HG03045 (cell line): ENCODE measurements at regions not wholly inside any gene's neighbourhood (a gene's known extent, or its start where the extent isn't known, plus 50 kb on each side); places are given as distances from the start of the nearest gene placed in this dataset.
"Not testable (repeated sequence)": the region's sequence is repeated elsewhere in the genome, so short reads cannot be mapped to it uniquely, and the experiment has no call there.

ENCODE experiments used
- ATAC-seq: cut with Tn5 transposase; IDR thresholded peaks from one replicate; pipeline ENCODE4 v1.9.1; 2021; ENCODE audit warnings: mild to moderate bottlenecking, moderate library complexity; ENCODE audit not compliant: unreplicated experiment

GRCh38 chr3:6602329-6602728 lies 258.6 kb upstream of the GRM7 start:
- ATAC-seq, result no peak

- ATAC-seq, result no peak
Measured at GRCh38 chr3:6605227-6605626, 255.7 kb upstream of the GRM7 start.

GRCh38 chr3:6608843-6609242 lies 252.1 kb upstream of the GRM7 start:
- ATAC-seq, result no peak

GRCh38 chr3:6612034-6612616 lies 248.8 kb upstream of the GRM7 start:
- ATAC-seq, result no peak

DNA sequence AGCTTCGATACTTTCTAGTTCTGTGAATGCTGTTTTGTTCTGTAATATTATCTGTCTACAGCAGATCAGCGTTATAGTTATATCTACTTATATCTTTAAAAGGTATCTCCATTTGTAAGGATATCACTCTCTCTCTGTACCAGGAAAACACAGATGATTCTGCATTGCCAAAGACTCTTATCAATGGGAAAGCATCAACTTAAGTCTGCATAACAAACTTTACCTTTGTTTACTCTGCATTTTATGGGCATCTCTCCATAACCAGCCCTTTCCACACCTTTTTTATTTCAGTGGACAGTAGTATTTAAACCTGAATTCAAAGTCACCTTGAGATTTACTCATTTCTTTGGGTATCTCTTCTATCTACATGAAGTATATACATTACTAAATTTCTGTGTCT lies 238.7 kb upstream of the GRM7 start:
- ATAC-seq, result no peak

DNA sequence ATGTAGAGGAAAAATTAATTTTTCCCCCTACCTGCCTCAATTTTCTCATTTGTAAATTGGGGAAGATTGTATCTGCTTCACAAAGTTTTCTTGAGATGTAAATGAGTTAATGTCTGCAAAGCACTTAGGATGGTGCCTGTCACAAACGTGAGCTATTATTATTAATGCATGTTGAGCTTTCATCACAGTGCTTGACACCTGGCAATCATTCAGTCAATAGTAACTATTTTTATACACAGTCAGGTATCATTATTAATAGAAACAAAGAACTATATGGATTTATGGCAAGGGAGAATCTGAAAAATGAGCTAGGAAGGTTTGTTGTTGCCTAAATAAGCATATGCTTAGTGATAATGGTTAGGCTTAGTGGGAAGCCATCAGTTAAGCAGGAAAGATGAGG lies 238.2 kb upstream of the GRM7 start:
- no peak for ATAC-seq

DNA sequence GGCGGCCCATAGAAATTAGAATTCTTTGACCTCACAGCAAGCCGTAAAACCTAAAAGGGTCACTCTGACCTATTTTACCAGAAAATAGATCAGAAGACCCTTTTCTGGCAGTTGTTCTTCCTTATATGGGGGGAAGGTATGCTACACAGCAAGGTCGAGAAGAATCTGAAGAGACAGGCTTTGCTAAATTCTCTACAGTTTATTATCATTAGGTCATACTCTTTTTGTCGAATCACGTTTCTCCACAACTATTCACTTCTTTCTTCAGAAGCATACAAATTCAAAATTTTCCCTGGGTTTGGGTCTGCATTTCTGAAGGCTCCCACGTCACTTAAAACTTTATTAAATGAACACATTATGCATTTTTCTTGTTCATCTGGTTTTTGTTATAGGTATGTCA lies 229.5 kb upstream of the GRM7 start:
- ATAC-seq, result no peak

GRCh38 chr3:6640907-6641306 lies 220.0 kb upstream of the GRM7 start:
- ATAC-seq, result no peak

DNA sequence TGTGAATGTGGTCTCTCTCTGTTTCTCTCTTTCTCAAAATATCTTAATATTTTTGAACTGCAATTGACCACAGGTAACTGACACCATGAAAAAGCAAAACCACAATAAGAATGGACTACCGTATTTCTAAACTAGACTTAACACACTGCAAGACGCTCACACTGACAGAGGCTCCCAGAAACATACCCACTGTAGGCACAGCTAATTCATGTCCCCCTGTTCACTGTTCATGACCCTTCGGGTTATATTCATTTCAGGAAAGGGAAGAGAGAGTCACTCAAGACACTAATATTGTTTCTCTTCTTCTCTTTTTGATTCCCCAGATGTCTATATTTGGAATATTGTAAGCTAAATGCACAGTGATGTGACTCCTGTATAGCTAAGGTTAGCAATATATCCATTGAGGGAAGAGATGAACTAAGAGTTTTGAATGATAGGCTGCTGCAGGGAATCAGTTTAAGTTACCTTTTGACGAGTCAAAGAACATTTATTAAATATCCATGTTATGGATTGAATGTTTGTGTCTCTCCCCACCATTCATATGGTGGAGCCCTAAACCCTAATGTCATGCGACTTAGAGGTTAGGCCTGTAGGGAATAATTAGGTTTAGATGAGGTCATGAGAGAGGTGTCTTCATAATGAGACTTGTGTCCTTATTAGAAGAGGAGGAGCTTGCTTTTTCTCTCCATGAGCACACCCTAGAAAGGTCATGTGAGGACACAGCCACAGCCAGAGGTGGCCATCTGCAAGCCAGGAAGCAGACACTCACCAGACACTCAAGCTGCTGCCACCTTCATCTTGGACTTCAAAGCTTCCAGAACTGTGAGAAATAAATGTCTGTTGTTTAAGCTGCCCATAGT lies 216.6 kb upstream of the GRM7 start:
- peak; percentile 53 for ATAC-seq

DNA sequence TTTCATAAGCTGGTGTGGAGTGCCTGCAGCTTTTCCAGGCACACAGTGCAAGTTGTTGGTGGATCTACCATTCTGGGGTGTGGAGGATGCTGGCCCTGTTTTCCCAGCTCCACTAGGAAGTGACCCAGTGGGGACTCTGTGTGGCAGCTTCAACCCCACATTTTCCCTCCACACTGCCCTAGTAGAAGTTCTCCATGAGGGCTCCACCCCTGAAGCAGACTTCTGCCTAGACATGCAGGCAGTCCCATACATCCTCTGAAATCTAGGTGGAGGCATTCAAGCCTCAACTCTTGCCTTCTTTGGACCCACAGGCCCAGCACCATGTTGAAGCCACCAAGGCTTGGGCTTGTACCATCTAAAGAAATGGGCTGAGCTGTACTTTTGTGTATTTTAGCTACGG lies 206.2 kb upstream of the GRM7 start:
- ATAC-seq, result no peak

GRCh38 chr3:6655275-6655674 lies 205.6 kb upstream of the GRM7 start:
- ATAC-seq, result no peak

- no peak for ATAC-seq
Measured at GRCh38 chr3:6657591-6657990, 203.3 kb upstream of the GRM7 start.

GRCh38 chr3:6667354-6667753 lies 193.6 kb upstream of the GRM7 start:
- no peak for ATAC-seq

DNA sequence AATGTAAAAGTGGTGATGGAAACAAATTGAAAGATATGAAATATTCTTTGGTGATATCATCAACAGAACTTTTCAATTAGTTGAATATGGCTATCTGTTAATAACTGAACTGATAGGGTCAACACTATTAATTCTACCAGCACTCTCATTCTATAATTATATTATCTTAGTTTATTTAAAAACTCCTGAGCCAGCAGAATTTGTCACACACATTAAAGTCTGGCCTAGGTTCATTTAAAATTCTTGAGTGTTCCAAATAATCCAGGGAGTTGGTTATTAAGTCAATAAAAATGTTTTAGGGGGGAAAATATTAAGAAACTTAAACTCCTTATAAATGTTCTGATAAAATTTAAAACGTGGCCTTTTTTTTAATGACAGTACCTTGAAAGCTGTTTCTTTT lies 189.6 kb upstream of the GRM7 start:
- no peak for ATAC-seq

DNA sequence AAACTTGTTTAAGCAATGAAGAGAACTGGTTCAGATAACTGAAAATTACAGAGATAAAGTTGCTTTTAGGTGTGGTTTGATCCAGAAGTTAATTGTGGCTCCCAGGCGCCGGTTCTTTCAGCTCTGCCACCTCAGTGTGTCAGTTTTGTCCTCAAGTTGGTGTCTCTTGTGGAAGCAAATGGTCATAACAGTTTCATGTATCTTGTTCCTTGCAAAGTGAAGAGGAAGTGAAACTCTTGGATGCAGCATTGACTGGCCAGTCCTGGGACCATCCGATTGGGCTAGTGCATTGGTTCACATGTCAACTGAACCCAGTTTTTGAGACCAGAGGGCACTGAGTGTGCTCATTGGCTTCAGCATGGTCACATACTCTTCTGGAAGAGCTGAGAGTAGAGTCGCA lies 181.4 kb upstream of the GRM7 start:
- peak; percentile 41 for ATAC-seq

DNA sequence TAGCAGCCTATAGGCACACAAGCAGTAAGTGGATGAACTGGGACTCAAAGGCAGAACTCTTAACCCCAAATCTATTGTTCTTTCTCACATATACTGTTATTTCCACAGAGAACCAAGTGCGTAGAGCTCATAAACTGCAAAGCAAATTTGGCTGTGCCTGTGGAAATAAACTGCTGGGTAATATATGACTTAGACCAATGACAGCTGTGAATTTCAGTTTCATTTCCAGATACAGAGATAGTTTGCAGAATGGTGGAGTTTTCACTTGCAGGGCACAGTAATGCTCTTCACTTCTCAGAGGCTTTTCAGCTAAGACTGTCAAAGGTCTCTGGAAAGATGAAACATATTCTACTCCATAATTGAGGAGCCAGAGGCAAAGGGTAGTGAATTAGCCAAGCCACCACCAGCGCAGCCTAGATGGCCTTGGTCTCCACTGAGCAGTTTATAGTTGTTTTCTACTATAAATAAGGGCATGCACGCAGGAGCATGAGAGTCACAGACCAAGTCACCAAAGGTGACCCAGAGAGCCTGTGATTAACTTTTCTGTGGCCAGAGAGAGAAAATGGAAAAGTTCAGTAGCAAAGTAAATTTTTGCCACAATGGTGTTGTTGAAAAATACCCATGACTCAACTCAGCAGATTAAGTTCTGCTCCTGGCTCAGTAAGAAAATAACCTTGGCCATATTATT lies 180.7 kb upstream of the GRM7 start:
- peak; percentile 97 for ATAC-seq

DNA sequence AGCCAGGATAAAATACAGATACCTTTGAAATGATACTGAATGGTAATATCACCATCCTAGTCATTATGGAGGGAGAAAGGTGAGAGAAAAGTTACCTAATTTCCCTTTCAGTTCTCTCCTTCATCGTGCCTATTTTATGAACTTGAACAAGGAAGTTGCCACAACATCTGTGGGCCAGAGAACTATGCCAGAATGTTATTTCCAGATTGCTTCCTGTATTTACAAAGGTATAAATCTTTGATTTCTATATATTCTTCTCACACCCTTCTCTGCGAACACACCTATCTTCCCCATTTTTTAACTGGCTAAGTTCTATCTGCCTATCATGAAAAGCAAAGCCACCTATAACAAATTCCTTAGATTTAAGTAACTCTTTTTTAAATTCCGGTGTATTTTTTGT lies 163.6 kb upstream of the GRM7 start:
- no peak for ATAC-seq

DNA sequence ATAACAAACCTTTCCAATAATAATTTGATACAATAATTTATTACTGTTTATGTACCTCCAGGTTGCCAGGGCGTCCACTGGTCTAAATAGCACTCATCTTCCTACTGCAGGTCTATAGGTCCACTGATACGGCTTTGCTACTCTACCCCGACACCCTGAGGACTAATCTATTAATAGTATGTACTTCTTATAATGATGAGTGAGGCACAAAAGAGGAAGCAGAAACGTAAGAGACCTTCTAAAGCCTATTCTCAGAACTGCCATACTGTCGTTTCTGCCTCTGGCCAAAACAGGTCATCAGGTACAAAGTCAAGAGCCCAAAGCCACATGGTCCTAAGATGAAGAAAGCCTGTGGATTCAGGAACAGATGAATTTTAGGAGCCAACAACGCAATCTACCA lies 163.2 kb upstream of the GRM7 start:
- no peak for ATAC-seq

DNA sequence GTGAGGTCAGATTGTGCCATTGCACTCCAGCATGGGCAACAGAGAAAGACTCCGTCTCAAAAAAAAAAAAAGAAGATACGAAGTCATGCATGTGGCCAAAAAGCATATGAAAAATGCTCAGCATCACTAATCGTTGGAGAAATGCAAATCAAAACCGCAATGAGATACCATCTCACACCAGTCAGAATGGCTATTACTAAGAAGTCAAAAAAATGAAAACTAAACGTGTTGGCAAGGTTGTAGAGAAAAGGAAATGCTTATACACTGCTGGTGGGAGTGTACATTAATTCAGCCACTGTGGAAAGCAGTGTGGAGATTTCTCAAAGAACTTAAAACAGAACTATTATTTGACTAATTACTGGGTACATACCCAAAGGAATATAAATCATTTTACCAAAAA lies 156.1 kb upstream of the GRM7 start:
- not testable (repeated sequence) for ATAC-seq

DNA sequence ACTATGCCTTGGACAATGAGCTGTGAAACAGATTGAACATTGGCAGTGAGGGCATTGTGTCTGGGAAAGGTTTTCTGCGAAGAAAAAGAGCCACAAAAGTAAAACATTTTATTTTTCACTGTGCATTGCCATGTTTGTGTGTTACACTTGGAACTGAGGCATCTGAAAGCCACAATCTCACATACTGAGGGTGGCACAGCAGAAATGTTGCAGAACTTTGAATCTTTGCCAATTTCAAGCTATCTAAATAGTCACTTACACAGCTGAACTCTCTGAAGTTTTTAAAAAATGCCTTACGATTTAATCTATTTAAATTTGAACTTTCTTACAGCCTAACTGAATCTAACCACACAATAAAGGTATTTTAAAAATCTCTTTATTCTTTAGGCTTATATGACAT lies 154.1 kb upstream of the GRM7 start:
- ATAC-seq, result no peak

- no peak for ATAC-seq
Measured at GRCh38 chr3:6709178-6709577, 151.7 kb upstream of the GRM7 start.

DNA sequence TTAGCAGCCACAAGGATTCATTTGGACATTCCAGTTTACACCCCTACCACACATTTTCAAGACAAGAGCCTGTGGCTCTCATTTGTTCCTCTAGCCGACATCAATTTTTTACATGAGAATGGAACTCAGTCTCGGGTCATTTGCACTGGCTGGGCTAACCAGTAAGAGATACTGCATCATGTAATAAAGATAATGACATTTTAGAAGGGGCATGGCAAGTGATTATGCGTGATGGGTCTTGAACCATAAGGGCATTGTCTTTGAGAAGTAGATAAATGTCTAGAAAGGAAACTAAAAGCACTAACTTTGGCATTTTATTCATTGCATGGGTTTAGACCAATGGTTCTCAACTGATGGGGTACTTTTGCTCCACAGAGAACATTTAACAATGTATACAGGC lies 146.0 kb upstream of the GRM7 start:
- no peak for ATAC-seq
